GM10266 (cell line): ENCODE measurements at regions not wholly inside any gene's neighbourhood (a gene's known extent, or its start where the extent isn't known, plus 50 kb on each side); places are given as distances from the start of the nearest gene placed in this dataset.

Experiments
- DNase-seq: peaks from one replicate; pipeline ENCODE4 v3.0.0; 2012; ENCODE audit errors: extremely low spot score
- CTCF ChIP-seq: IDR thresholded peaks from 2 replicates; pipeline ENCODE4 v1.5.1; 2012; ENCODE audit warnings: mild to moderate bottlenecking, low read depth; ENCODE audit not compliant: control insufficient read depth, insufficient read depth; ENCODE audit errors: missing control alignments

GRCh38 chr6:159609652-159610178 is 83.3 kb downstream of the SOD2 start:
- DNase-seq: no peak
- no peak for TF ChIP-seq CTCF

- peak; percentile 68 for TF ChIP-seq CTCF
- DNase-seq: peak; percentile 62
Measured at GRCh38 chr6:159608961-159609651, 83.9 kb downstream of the SOD2 start.

- DNase-seq: no peak
- TF ChIP-seq CTCF: no peak
Measured at GRCh38 chr6:159606786-159607185, 86.3 kb downstream of the SOD2 start.

GRCh38 chr6:159604443-159604956 is 88.5 kb downstream of the SOD2 start:
- no peak for DNase-seq
- no peak for TF ChIP-seq CTCF

GRCh38 chr6:159602431-159603041 is 90.5 kb downstream of the SOD2 start:
- DNase-seq: no peak
- TF ChIP-seq CTCF: no peak

GRCh38 chr6:159601211-159601610 is 91.8 kb downstream of the SOD2 start:
- DNase-seq: no peak
- TF ChIP-seq CTCF: no peak

GRCh38 chr6:159595173-159595572 is 97.9 kb downstream of the SOD2 start:
- DNase-seq: no peak
- no peak for TF ChIP-seq CTCF
